ENCODE measurements at regions not wholly inside any gene's neighbourhood (a gene's known extent, or its start where the extent isn't known, plus 50 kb on each side); places are given as distances from the start of the nearest gene placed in this dataset.

DNA sequence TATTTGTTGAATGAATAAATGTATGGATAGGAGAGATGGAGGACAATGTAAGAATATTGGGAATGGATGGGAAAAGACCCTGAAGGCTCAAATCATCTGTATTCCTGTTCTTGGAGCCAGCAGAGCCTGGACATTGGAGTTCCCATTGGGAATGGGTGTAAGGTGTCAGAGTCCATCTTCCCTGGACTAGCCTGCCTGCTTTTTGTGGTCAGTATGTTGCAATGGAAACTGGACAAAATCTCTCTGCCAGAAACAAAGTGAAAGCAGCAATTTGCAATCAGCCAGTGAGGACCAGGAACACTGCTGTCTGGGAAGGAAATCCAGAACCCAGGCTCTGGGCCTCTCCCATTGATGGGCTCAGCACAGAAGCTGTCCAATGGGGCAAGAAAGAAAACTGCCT is 83.5 kb upstream of the SKOR2 start:
- TF ChIP-seq, protein P1, sequence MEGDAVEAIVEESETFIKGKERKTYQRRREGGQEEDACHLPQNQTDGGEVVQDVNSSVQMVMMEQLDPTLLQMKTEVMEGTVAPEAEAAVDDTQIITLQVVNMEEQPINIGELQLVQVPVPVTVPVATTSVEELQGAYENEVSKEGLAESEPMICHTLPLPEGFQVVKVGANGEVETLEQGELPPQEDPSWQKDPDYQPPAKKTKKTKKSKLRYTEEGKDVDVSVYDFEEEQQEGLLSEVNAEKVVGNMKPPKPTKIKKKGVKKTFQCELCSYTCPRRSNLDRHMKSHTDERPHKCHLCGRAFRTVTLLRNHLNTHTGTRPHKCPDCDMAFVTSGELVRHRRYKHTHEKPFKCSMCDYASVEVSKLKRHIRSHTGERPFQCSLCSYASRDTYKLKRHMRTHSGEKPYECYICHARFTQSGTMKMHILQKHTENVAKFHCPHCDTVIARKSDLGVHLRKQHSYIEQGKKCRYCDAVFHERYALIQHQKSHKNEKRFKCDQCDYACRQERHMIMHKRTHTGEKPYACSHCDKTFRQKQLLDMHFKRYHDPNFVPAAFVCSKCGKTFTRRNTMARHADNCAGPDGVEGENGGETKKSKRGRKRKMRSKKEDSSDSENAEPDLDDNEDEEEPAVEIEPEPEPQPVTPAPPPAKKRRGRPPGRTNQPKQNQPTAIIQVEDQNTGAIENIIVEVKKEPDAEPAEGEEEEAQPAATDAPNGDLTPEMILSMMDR (IDR thresholded peaks at IDR 0.05; ENCODE audit: low read depth, low read length, poor library complexity, severe bottlenecking) = no peak
- TF ChIP-seq EZH2phosphoT487 (IDR thresholded peaks at IDR 0.05; ENCODE audit: borderline replicate concordance, low read length) = no peak

All from DOHH2 (cell line).